ENCODE measurements at regions not wholly inside any gene's neighbourhood (a gene's known extent, or its start where the extent isn't known, plus 50 kb on each side); places are given as distances from the start of the nearest gene placed in this dataset.

DNA sequence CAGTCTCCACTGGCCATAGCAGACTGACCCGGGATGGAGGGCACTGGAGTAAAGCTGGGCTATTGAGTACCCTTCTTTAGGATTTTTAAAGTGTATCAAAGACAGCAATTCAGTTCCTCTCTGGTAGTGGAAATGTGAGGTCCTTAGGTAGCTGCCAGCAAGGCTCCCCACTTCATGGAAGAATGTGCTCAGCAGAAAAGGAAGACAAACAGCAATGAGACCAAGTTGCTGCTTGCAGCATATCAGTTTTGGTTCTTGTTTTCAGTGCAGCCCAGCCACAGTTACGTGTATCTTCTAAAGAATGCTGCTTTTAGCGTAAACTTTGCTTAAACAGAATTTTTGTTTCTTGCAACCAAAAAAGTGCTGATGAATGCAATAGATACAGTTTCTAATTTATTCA is 374.0 kb upstream of the CBLB start:
- no peaks in the 10 kb centered on the region for H3K27me3 Mint-ChIP-seq (ENCODE audit: low read depth, poor library complexity)
- TF ChIP-seq CTCF (IDR thresholded peaks at IDR 0.05): no peak
- no peak overlapping the region for H3K27ac Mint-ChIP-seq
- H3K4me1 Mint-ChIP-seq: peaks cover 4% of the 10 kb centered on the region
- no peak for DNase-seq
- no peak overlapping the region for H3K4me3 Mint-ChIP-seq
- no peaks in the 10 kb centered on the region for H3K9me3 Mint-ChIP-seq
- H3K36me3 Mint-ChIP-seq (ENCODE audit: low read depth): no peaks in the 10 kb centered on the region

DNA sequence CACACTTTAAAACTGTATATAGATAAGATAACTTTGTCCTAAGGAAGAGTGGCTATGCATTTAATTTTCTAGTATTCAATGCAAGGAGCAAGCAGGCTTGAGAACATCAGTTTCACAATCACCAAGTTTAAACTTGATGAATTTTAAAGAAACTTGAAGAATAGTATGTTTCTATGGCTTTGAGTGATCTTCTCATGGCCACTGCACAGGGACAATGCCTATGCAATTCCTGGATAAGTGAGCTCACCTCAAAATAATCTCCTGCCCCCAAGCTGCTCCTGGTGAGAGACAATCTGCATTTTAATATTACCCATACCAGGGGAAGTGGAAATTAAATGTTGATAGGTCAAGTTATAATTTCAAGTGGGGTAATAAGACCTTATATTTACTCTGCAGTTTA is 376.6 kb upstream of the CBLB start:
- Mint-ChIP-seq H3K9me3 (peaks cover 3% of the 10 kb centered on the region), H3K36me3 (ENCODE audit: low read depth) (no peaks in the 10 kb centered on the region), H3K4me3 (no peak overlapping the region), H3K27me3 (ENCODE audit: low read depth, poor library complexity) (no peaks in the 10 kb centered on the region), H3K27ac (no peak overlapping the region), H3K4me1 (peaks cover 4% of the 10 kb centered on the region)
- DNase-seq: no peak
- no peak for TF ChIP-seq CTCF (IDR thresholded peaks at IDR 0.05)

- no peak for DNase-seq
- H3K27ac Mint-ChIP-seq: no peak overlapping the region
- H3K36me3 Mint-ChIP-seq (ENCODE audit: low read depth): no peaks in the 10 kb centered on the region
- peaks cover 29% of the 10 kb centered on the region for H3K9me3 Mint-ChIP-seq
- H3K27me3 Mint-ChIP-seq (ENCODE audit: low read depth, poor library complexity): no peaks in the 10 kb centered on the region
- TF ChIP-seq CTCF (IDR thresholded peaks at IDR 0.05): no peak
- H3K4me1 Mint-ChIP-seq: no peaks in the 10 kb centered on the region
- H3K4me3 Mint-ChIP-seq: no peak overlapping the region
Observed at GRCh38 chr3:106247902-106248684, 379.3 kb upstream of the CBLB start.

GRCh38 chr3:106249159-106249558 is 380.3 kb upstream of the CBLB start:
- DNase-seq: no peak
- H3K4me3 Mint-ChIP-seq: no peak overlapping the region
- H3K4me1 Mint-ChIP-seq: no peaks in the 10 kb centered on the region
- peaks cover 36% of the 10 kb centered on the region for H3K9me3 Mint-ChIP-seq
- no peaks in the 10 kb centered on the region for H3K27me3 Mint-ChIP-seq (ENCODE audit: low read depth, poor library complexity)
- H3K36me3 Mint-ChIP-seq (ENCODE audit: low read depth): peaks cover 8% of the 10 kb centered on the region
- H3K27ac Mint-ChIP-seq: no peak overlapping the region
- no peak for TF ChIP-seq CTCF (IDR thresholded peaks at IDR 0.05)

DNA sequence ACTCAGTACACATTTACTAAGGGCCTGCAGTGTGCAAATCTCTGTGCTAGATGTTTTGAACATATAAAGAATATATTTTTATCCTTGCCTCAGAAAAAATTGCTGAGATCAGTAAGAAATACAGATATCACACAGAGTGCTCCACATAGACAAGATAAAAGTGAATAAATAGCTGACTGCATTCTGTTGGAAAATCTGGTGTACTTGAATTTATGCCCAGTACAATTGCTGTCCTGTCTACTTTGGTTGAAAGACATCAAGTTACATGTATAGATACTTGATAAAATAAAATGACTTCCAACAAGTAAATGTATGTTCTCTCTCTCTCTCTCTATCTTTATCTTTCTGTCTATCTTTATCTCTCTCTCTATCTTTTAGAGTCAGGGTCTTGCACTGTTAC is 381.2 kb upstream of the CBLB start:
- Mint-ChIP-seq H3K27me3 (ENCODE audit: low read depth, poor library complexity) (no peaks in the 10 kb centered on the region), H3K27ac (no peak overlapping the region), H3K4me3 (no peak overlapping the region), H3K9me3 (peaks cover 36% of the 10 kb centered on the region), H3K4me1 (no peaks in the 10 kb centered on the region), H3K36me3 (ENCODE audit: low read depth) (peaks cover 13% of the 10 kb centered on the region)
- no peak for DNase-seq
- TF ChIP-seq CTCF (IDR thresholded peaks at IDR 0.05): no peak
